Panc1 (cell line): ENCODE measurements at regions not wholly inside any gene's neighbourhood (a gene's known extent, or its start where the extent isn't known, plus 50 kb on each side); places are given as distances from the start of the nearest gene placed in this dataset.

ENCODE experiments used
- CTCF ChIP-seq: fragments of 450-650 bp; IDR thresholded peaks from 2 replicates; pipeline ENCODE4 v1.5.1; 2017; ENCODE audit warnings: mild to moderate bottlenecking
- POLR2AphosphoS5 ChIP-seq: IDR thresholded peaks from 2 replicates; pipeline ENCODE4 v1.6.1; 2012; ENCODE audit warnings: mild to moderate bottlenecking, low read depth, low read length, moderate library complexity
- TCF7L2 ChIP-seq: IDR thresholded peaks from 2 replicates; pipeline ENCODE4 v1.6.1; 2011; ENCODE audit warnings: mild to moderate bottlenecking, low read depth, low read length, inconsistent platforms

GRCh38 chr12:114547636-114548035 lies 136.3 kb downstream of the TBX3 start:
- no peak for TF ChIP-seq CTCF
- no peak for TF ChIP-seq TCF7L2
- no peak for TF ChIP-seq POLR2AphosphoS5
